ENCODE measurements at regions not wholly inside any gene's neighbourhood (a gene's known extent, or its start where the extent isn't known, plus 50 kb on each side); places are given as distances from the start of the nearest gene placed in this dataset.

DNA sequence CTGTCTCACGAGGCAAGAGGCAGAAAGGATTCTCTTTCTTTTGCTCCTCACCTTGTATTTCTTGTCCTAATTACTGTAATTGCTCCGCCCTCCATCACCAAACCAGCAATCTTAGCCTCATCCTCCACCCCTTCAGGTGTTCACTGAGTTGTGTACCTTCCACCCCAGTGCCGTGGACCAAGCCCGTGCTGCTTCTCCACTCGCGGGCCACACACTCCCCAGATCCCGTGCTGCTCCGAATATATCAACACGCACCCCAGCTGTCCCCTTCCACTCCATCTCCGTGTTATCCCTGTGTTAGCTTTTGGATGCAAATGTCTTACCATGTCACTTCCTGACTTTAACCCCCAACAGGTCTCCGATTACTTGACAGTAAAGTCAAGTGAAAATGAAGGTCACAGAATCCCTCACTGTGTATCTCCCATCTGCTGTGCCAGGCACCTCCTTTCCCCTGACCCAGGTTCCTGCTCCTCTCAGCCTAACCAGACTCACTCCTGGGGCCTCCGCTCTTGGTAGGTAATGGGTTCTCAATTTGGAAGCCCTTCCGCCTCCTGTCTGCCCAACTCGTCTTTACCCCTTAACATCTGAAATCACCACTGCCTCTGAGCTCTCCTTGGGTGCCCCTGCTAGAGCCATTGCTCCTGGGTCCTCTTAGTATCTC, 320.2 kb downstream of the MED10 start:
- TF ChIP-seq POLR2A (IDR thresholded peaks at IDR 0.05) (no peak), POLR2AphosphoS5 (IDR thresholded peaks at IDR 0.05) (no peak)
- TF ChIP-seq, protein P1, sequence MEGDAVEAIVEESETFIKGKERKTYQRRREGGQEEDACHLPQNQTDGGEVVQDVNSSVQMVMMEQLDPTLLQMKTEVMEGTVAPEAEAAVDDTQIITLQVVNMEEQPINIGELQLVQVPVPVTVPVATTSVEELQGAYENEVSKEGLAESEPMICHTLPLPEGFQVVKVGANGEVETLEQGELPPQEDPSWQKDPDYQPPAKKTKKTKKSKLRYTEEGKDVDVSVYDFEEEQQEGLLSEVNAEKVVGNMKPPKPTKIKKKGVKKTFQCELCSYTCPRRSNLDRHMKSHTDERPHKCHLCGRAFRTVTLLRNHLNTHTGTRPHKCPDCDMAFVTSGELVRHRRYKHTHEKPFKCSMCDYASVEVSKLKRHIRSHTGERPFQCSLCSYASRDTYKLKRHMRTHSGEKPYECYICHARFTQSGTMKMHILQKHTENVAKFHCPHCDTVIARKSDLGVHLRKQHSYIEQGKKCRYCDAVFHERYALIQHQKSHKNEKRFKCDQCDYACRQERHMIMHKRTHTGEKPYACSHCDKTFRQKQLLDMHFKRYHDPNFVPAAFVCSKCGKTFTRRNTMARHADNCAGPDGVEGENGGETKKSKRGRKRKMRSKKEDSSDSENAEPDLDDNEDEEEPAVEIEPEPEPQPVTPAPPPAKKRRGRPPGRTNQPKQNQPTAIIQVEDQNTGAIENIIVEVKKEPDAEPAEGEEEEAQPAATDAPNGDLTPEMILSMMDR (IDR thresholded peaks at IDR 0.05) = no peak

Data from breast epithelium (tissue), 3 donors.